Stimulated activated naive CD4-positive, alpha-beta T cell treated with Interleukin-2 at 50 U/mL for 16 hours (primary cell): ENCODE measurements at regions not wholly inside any gene's neighbourhood (a gene's known extent, or its start where the extent isn't known, plus 50 kb on each side); places are given as distances from the start of the nearest gene placed in this dataset.

Source experiments
- DNase-seq: peaks from one replicate; lab custom pipeline; 2025; lab: John Stamatoyannopoulos, UW

- no peak for DNase-seq
Measured at GRCh38 chr18:24937639-24938275, 414.2 kb downstream of the ZNF521 start.

GRCh38 chr18:24940416-24940815, 411.6 kb downstream of the ZNF521 start:
- DNase-seq: no peak

- DNase-seq: no peak
Measured at GRCh38 chr18:24941174-24941951, 410.6 kb downstream of the ZNF521 start.

GRCh38 chr18:24942144-24942543, 409.8 kb downstream of the ZNF521 start:
- DNase-seq: no peak

GRCh38 chr18:24947521-24948305, 404.3 kb downstream of the ZNF521 start:
- DNase-seq: no peak

GRCh38 chr18:24949908-24950307, 402.1 kb downstream of the ZNF521 start:
- no peak for DNase-seq

- DNase-seq: no peak
Measured at GRCh38 chr18:24954341-24954740, 397.6 kb downstream of the ZNF521 start.

GRCh38 chr18:24958001-24958400, 394.0 kb downstream of the ZNF521 start:
- DNase-seq: no peak

- DNase-seq: no peak
Measured at GRCh38 chr18:24959051-24959476, 392.9 kb downstream of the ZNF521 start.

- DNase-seq: no peak
Measured at GRCh38 chr18:24964216-24964615, 387.8 kb downstream of the ZNF521 start.

GRCh38 chr18:24968238-24968775, 383.7 kb downstream of the ZNF521 start:
- no peak for DNase-seq

- no peak for DNase-seq
Measured at GRCh38 chr18:24972577-24972976, 379.4 kb downstream of the ZNF521 start.

- no peak for DNase-seq
Measured at GRCh38 chr18:24974431-24974830, 377.5 kb downstream of the ZNF521 start.

- no peak for DNase-seq
Measured at GRCh38 chr18:24975496-24976372, 376.2 kb downstream of the ZNF521 start.

GRCh38 chr18:24976502-24976901, 375.5 kb downstream of the ZNF521 start:
- no peak for DNase-seq

GRCh38 chr18:24979235-24979634, 372.7 kb downstream of the ZNF521 start:
- DNase-seq: no peak

- DNase-seq: no peak
Measured at GRCh38 chr18:24982831-24983230, 369.1 kb downstream of the ZNF521 start.

GRCh38 chr18:24983566-24984139, 368.3 kb downstream of the ZNF521 start:
- DNase-seq: no peak

- no peak for DNase-seq
Measured at GRCh38 chr18:24985586-24985985, 366.4 kb downstream of the ZNF521 start.

GRCh38 chr18:24986666-24987302, 365.2 kb downstream of the ZNF521 start:
- DNase-seq: no peak
